ENCODE measurements at regions not wholly inside any gene's neighbourhood (a gene's known extent, or its start where the extent isn't known, plus 50 kb on each side); places are given as distances from the start of the nearest gene placed in this dataset.

DNA sequence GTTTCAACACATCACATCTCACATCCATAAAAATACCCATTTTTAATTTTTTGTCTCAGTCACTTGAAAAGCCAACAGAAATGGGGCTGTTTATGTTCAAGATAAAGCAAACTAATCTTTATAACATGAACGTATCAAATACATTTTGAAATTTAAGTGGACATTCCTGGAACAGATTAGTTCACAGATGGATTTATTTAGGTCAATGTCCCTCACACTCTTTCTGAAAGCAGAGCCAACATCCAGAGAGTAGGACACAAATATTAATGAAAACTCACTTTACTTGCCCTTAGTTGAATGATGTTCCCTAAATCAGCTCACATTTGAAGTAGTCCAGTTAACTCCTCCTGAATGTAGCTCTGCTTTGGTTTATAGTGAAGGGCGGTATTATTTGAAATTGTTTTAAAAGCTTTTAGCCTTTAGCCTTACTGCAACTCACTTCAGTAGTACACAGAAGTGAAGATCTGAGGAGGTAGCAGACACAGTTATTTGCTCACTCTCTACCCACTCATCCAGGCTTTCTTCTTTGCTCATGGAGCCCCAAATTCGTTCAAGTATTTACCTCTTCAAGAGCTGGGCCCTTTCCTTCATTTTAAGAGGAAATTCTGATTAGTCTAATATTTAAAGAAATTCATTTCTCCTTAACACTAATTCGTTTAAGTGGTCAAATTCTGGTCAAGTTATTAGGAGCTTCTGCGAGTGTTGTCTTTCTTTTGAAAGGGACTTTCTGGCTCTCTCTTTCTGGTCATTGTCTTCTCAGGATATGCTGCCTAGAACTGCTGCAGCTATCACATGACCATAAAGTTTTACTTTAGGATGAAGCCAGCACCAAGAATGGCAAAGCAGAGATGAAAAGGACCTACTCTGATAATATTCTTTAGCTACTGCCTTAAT is 180.6 kb upstream of the AGR3 start:
- 89% methylated on average over 5 of the region's 5 CpGs; no CpG with 5 or more reads in 1 of the 2 experiments for WGBS, 2 experiments (ENCODE audit: extremely low coverage in 1 of 2, insufficient coverage in 1 of 2, insufficient read length in 1 of 2, insufficient replicate concordance in 2 of 2, low coverage in 1 of 2, low lambda C conversion rate in 2 of 2, missing lambda C conversion rate in 1 of 2)
- H2AFZ ChIP-seq (ENCODE audit: low read length), result no peak overlapping the region
- POLR2A ChIA-PET (ENCODE audit: partially characterized antibody), result no interaction called here
- TF ChIP-seq JUN (IDR thresholded peaks at IDR 0.05; ENCODE audit: low read depth, low read length), result no peak
- TF ChIP-seq CBX8 (IDR thresholded peaks at IDR 0.05; ENCODE audit: borderline replicate concordance, low read depth, low read length), result no peak
- TF ChIP-seq PHF8 (conservative IDR thresholded peaks at IDR 0.05; ENCODE audit: low read depth, low read length), result no peak
- TF ChIP-seq POLR2A (IDR thresholded peaks at IDR 0.05; ENCODE audit: control extremely low read depth in 1 of 2, low read depth in 2 of 2, low read length in 2 of 2), result no peak
- TF ChIP-seq BCL11A (IDR thresholded peaks at IDR 0.05; ENCODE audit: low read depth in 2 of 2, low read length in 2 of 2), result no peak
- no peak for TF ChIP-seq BACH1 (IDR thresholded peaks at IDR 0.05; ENCODE audit: low read length)
- TF ChIP-seq, protein P1, sequence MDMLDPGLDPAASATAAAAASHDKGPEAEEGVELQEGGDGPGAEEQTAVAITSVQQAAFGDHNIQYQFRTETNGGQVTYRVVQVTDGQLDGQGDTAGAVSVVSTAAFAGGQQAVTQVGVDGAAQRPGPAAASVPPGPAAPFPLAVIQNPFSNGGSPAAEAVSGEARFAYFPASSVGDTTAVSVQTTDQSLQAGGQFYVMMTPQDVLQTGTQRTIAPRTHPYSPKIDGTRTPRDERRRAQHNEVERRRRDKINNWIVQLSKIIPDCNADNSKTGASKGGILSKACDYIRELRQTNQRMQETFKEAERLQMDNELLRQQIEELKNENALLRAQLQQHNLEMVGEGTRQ (IDR thresholded peaks at IDR 0.05; ENCODE audit: low read length), result no peak
- no peak for TF ChIP-seq TCF12 (IDR thresholded peaks at IDR 0.05; ENCODE audit: low read depth, low read length)
- no peak for TF ChIP-seq MAFK (IDR thresholded peaks at IDR 0.05; ENCODE audit: low read depth, low read length)
- no peak for TF ChIP-seq SP2 (IDR thresholded peaks at IDR 0.05; ENCODE audit: low read length)
- TF ChIP-seq ASH2L (IDR thresholded peaks at IDR 0.05; ENCODE audit: low read length), result no peak
- no peak for TF ChIP-seq BRCA1 (IDR thresholded peaks at IDR 0.05; ENCODE audit: low read depth, low read length)
- TF ChIP-seq EGR1 (IDR thresholded peaks at IDR 0.05; ENCODE audit: borderline replicate concordance, low read depth, low read length), result no peak

More for the DNA sequence above, 180.6 kb upstream of the AGR3 start:
- CTCF ChIA-PET (ENCODE audit: partially characterized antibody), result interaction anchor here (0.6 to 1.0 kb wide), 7 partner anchors 8 to 439 kb away, joined by 3 to 5 read pairs (median 4); no protein-coding TSS in a partner anchor
- no peaks in the 10 kb centered on the region for H4K20me1 ChIP-seq (replicated peaks in 1 of 2; ENCODE audit: control insufficient read depth in 1 of 2, insufficient read depth in 2 of 2, low read length in 2 of 2)
- no peak overlapping the region for H4K91ac ChIP-seq (replicated peaks; ENCODE audit: insufficient read length, low read length)
- H3K14ac ChIP-seq (ENCODE audit: insufficient read length), result no peak overlapping the region
- H3K56ac ChIP-seq (replicated peaks; ENCODE audit: insufficient read length, low read depth, low read length), result no peak overlapping the region
- no peak for DNase-seq (ENCODE audit: low read depth in 1 of 2, low spot score in 2 of 2)
- no peak overlapping the region for H4K5ac ChIP-seq (ENCODE audit: insufficient read length, low read depth, low read length)
- H3K4me1 ChIP-seq (replicated peaks in 1 of 4; ENCODE audit: control insufficient read depth in 3 of 4, insufficient read depth in 4 of 4, low read length in 3 of 4), result no peaks in the 10 kb centered on the region
- no peak overlapping the region for H2AK5ac ChIP-seq (ENCODE audit: low read depth, low read length)
- no peaks in the 10 kb centered on the region for H3K23me2 ChIP-seq (ENCODE audit: low read depth, low read length)
- H2BK12ac ChIP-seq (ENCODE audit: low read depth, low read length), result no peak overlapping the region
- no peak overlapping the region for H2BK20ac ChIP-seq (ENCODE audit: low read length)
- no peak overlapping the region for H3K23ac ChIP-seq (ENCODE audit: insufficient read length)
- no peak overlapping the region for H3K4ac ChIP-seq (replicated peaks; ENCODE audit: insufficient read length, low read depth, low read length)
- H3K9ac ChIP-seq (replicated peaks in 1 of 4; ENCODE audit: extremely low read depth in 1 of 4, low read depth in 3 of 4, low read length in 3 of 4), result no peak overlapping the region
- H3K36me3 ChIP-seq (ENCODE audit: control insufficient read depth in 2 of 4, insufficient read depth in 4 of 4, low read length in 3 of 4), result no peaks in the 10 kb centered on the region
- H2BK120ac ChIP-seq (replicated peaks; ENCODE audit: low read depth, low read length), result no peak overlapping the region
- H3K18ac ChIP-seq (ENCODE audit: extremely low read depth, low read length), result no peak overlapping the region
- H4K8ac ChIP-seq (ENCODE audit: extremely low read depth, insufficient read depth, low read length), result no peak overlapping the region
- no peak overlapping the region for H3K4me2 ChIP-seq (ENCODE audit: insufficient read depth in 1 of 2, low read depth in 2 of 2, low read length in 2 of 2)
- FAIRE-seq, result no peak
- no peaks in the 10 kb centered on the region for H3K79me2 ChIP-seq (ENCODE audit: control insufficient read depth in 1 of 2, insufficient read depth in 2 of 2, low read length in 2 of 2)
- no peak overlapping the region for H2BK5ac ChIP-seq (ENCODE audit: low read depth, low read length)
- H3K9me3 ChIP-seq (ENCODE audit: insufficient read depth in 2 of 2, low read depth in 1 of 2, low read length in 1 of 2), result no peaks in the 10 kb centered on the region
- no peak overlapping the region for H3K4me3 ChIP-seq (ENCODE audit: extremely low read depth in 1 of 4, insufficient read depth in 2 of 4, low read depth in 3 of 4, low read length in 4 of 4)
- no peak overlapping the region for H3K27ac ChIP-seq (ENCODE audit: low read depth, low read length)
- no peaks in the 10 kb centered on the region for H3K79me1 ChIP-seq (ENCODE audit: low read depth, low read length)
- H2BK15ac ChIP-seq (ENCODE audit: low read length), result no peak overlapping the region
- no peaks in the 10 kb centered on the region for H3K27me3 ChIP-seq (replicated peaks in 1 of 4; ENCODE audit: control insufficient read depth in 3 of 4, extremely low read depth in 1 of 4, insufficient read depth in 3 of 4, low read length in 3 of 4)
